ENCODE measurements at regions not wholly inside any gene's neighbourhood (a gene's known extent, or its start where the extent isn't known, plus 50 kb on each side); places are given as distances from the start of the nearest gene placed in this dataset.

DNA sequence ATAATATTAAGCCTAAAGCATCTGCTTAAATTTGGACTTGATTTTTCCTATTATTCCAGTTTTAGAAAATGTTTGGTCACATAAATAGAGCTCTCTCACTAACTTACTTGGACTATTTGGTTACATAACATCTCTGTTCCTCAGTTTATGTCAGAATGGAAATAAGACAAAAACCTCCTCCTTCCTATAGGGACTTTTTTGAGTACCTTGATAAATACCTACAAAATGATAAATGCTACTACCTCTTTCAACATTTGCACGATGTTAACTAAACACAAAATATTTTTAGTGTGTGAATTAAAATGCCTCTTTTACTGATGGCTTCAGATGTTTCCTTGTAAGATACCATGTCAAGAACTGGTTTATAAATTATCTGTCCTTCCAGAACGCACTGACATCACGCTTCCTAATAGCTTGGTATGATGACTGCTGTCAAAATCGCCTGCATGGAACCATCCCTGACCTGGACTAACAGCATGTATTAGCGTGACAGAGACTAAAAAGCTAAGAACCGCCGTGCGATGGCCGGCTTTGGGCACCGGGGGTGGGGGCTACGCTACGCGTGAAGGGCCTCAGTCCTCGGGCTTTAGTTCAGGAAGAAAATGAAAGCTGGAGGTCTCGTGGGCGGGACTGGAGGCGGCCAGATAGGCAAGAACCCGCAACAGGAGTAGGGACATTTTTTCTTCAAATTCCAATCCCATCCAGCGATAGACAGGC, 133.2 kb upstream of the BARHL2 start:
- peak; percentile 10 for ATAC-seq
- Mint-ChIP-seq H3K27ac (no peak overlapping the region), H3K4me3 (peak overlapping the region; percentile 79), H3K36me3 (no peaks in the 10 kb centered on the region), H3K9me3 (no peaks in the 10 kb centered on the region), H3K27me3 (ENCODE audit: low read depth) (peaks cover 74% of the 10 kb centered on the region), H3K4me1 (peaks cover 19% of the 10 kb centered on the region)
- DNase-seq (ENCODE audit: low spot score), result peak; percentile 38
- CTCF ChIA-PET, result interaction anchor here (0.7 to 3.1 kb wide), 19 partner anchors 9 to 316 kb away, joined by 3 to 40 read pairs (median 3); no protein-coding TSS in a partner anchor
- POLR2A ChIA-PET, result interaction anchor here (0.8 kb wide), 1 partner anchor 15 kb away, joined by 5 read pairs; no protein-coding TSS in a partner anchor
- no peak for TF ChIP-seq CREB1 (CRISPR knock-in tag; IDR thresholded peaks at IDR 0.05)
- no peak for TF ChIP-seq IRF2 (CRISPR knock-in tag; IDR thresholded peaks at IDR 0.05; ENCODE audit: borderline replicate concordance, low read depth)
- TF ChIP-seq, protein P1, sequence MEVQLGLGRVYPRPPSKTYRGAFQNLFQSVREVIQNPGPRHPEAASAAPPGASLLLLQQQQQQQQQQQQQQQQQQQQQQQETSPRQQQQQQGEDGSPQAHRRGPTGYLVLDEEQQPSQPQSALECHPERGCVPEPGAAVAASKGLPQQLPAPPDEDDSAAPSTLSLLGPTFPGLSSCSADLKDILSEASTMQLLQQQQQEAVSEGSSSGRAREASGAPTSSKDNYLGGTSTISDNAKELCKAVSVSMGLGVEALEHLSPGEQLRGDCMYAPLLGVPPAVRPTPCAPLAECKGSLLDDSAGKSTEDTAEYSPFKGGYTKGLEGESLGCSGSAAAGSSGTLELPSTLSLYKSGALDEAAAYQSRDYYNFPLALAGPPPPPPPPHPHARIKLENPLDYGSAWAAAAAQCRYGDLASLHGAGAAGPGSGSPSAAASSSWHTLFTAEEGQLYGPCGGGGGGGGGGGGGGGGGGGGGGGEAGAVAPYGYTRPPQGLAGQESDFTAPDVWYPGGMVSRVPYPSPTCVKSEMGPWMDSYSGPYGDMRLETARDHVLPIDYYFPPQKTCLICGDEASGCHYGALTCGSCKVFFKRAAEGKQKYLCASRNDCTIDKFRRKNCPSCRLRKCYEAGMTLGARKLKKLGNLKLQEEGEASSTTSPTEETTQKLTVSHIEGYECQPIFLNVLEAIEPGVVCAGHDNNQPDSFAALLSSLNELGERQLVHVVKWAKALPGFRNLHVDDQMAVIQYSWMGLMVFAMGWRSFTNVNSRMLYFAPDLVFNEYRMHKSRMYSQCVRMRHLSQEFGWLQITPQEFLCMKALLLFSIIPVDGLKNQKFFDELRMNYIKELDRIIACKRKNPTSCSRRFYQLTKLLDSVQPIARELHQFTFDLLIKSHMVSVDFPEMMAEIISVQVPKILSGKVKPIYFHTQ (CRISPR knock-in tag; IDR thresholded peaks at IDR 0.05), result no peak
- TF ChIP-seq, protein P2, sequence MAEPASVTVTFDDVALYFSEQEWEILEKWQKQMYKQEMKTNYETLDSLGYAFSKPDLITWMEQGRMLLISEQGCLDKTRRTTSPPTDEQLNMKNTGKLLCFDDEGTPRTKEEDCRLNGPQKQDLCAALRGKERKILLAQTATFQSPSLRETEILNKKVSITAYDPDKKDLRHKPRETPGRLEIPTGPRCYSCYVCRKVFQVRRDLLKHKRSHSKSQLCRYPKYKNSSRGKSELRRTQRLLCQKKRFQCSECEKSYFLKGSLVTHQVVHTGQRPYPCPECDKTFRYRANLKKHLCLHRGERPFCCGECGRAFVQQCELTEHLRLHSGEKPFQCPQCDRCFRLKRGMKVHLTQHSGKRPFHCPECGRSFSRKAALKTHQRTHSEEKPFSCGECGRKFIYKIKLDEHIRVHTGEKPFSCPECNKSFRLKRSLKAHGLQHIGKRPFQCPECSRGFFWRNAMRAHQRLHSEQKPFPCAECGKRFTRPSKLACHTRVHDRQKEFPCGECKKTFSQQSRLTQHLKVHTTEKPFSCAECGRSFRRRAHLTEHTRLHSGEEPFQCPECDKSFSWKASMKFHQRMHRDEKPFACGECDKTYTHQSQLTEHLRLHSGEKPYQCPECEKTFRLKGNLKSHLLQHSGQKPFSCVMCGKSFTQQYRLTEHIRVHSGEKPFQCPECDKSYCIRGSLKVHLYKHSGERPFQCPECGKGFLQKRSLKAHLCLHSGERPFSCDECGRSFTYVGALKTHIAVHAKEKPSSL (CRISPR knock-in tag; conservative IDR thresholded peaks at IDR 0.05), result no peak
- TF ChIP-seq, protein P3, sequence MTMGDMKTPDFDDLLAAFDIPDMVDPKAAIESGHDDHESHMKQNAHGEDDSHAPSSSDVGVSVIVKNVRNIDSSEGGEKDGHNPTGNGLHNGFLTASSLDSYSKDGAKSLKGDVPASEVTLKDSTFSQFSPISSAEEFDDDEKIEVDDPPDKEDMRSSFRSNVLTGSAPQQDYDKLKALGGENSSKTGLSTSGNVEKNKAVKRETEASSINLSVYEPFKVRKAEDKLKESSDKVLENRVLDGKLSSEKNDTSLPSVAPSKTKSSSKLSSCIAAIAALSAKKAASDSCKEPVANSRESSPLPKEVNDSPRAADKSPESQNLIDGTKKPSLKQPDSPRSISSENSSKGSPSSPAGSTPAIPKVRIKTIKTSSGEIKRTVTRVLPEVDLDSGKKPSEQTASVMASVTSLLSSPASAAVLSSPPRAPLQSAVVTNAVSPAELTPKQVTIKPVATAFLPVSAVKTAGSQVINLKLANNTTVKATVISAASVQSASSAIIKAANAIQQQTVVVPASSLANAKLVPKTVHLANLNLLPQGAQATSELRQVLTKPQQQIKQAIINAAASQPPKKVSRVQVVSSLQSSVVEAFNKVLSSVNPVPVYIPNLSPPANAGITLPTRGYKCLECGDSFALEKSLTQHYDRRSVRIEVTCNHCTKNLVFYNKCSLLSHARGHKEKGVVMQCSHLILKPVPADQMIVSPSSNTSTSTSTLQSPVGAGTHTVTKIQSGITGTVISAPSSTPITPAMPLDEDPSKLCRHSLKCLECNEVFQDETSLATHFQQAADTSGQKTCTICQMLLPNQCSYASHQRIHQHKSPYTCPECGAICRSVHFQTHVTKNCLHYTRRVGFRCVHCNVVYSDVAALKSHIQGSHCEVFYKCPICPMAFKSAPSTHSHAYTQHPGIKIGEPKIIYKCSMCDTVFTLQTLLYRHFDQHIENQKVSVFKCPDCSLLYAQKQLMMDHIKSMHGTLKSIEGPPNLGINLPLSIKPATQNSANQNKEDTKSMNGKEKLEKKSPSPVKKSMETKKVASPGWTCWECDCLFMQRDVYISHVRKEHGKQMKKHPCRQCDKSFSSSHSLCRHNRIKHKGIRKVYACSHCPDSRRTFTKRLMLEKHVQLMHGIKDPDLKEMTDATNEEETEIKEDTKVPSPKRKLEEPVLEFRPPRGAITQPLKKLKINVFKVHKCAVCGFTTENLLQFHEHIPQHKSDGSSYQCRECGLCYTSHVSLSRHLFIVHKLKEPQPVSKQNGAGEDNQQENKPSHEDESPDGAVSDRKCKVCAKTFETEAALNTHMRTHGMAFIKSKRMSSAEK (CRISPR knock-in tag; IDR thresholded peaks at IDR 0.05; ENCODE audit: borderline replicate concordance), result no peak
- TF ChIP-seq MYBL2 (CRISPR knock-in tag; IDR thresholded peaks at IDR 0.05), result no peak
- TF ChIP-seq, protein P4, sequence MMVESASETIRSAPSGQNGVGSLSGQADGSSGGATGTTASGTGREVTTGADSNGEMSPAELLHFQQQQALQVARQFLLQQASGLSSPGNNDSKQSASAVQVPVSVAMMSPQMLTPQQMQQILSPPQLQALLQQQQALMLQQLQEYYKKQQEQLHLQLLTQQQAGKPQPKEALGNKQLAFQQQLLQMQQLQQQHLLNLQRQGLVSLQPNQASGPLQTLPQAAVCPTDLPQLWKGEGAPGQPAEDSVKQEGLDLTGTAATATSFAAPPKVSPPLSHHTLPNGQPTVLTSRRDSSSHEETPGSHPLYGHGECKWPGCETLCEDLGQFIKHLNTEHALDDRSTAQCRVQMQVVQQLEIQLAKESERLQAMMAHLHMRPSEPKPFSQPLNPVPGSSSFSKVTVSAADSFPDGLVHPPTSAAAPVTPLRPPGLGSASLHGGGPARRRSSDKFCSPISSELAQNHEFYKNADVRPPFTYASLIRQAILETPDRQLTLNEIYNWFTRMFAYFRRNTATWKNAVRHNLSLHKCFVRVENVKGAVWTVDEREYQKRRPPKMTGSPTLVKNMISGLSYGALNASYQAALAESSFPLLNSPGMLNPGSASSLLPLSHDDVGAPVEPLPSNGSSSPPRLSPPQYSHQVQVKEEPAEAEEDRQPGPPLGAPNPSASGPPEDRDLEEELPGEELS (CRISPR knock-in tag; IDR thresholded peaks at IDR 0.05), result no peak
- TF ChIP-seq, protein P5, sequence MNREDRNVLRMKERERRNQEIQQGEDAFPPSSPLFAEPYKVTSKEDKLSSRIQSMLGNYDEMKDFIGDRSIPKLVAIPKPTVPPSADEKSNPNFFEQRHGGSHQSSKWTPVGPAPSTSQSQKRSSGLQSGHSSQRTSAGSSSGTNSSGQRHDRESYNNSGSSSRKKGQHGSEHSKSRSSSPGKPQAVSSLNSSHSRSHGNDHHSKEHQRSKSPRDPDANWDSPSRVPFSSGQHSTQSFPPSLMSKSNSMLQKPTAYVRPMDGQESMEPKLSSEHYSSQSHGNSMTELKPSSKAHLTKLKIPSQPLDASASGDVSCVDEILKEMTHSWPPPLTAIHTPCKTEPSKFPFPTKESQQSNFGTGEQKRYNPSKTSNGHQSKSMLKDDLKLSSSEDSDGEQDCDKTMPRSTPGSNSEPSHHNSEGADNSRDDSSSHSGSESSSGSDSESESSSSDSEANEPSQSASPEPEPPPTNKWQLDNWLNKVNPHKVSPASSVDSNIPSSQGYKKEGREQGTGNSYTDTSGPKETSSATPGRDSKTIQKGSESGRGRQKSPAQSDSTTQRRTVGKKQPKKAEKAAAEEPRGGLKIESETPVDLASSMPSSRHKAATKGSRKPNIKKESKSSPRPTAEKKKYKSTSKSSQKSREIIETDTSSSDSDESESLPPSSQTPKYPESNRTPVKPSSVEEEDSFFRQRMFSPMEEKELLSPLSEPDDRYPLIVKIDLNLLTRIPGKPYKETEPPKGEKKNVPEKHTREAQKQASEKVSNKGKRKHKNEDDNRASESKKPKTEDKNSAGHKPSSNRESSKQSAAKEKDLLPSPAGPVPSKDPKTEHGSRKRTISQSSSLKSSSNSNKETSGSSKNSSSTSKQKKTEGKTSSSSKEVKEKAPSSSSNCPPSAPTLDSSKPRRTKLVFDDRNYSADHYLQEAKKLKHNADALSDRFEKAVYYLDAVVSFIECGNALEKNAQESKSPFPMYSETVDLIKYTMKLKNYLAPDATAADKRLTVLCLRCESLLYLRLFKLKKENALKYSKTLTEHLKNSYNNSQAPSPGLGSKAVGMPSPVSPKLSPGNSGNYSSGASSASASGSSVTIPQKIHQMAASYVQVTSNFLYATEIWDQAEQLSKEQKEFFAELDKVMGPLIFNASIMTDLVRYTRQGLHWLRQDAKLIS (CRISPR knock-in tag; IDR thresholded peaks at IDR 0.05; ENCODE audit: borderline replicate concordance), result no peak
- no peak for TF ChIP-seq MLX (CRISPR knock-in tag; IDR thresholded peaks at IDR 0.05)
- no peak for TF ChIP-seq ZBTB43 (CRISPR knock-in tag; IDR thresholded peaks at IDR 0.05)
- TF ChIP-seq HMGA2 (CRISPR knock-in tag; IDR thresholded peaks at IDR 0.05), result no peak
- TF ChIP-seq ZNF263 (CRISPR knock-in tag; IDR thresholded peaks at IDR 0.05; ENCODE audit: low read depth), result no peak
- TF ChIP-seq SMAD3 (CRISPR knock-in tag; IDR thresholded peaks at IDR 0.05; ENCODE audit: borderline replicate concordance), result no peak
- TF ChIP-seq, protein P6, sequence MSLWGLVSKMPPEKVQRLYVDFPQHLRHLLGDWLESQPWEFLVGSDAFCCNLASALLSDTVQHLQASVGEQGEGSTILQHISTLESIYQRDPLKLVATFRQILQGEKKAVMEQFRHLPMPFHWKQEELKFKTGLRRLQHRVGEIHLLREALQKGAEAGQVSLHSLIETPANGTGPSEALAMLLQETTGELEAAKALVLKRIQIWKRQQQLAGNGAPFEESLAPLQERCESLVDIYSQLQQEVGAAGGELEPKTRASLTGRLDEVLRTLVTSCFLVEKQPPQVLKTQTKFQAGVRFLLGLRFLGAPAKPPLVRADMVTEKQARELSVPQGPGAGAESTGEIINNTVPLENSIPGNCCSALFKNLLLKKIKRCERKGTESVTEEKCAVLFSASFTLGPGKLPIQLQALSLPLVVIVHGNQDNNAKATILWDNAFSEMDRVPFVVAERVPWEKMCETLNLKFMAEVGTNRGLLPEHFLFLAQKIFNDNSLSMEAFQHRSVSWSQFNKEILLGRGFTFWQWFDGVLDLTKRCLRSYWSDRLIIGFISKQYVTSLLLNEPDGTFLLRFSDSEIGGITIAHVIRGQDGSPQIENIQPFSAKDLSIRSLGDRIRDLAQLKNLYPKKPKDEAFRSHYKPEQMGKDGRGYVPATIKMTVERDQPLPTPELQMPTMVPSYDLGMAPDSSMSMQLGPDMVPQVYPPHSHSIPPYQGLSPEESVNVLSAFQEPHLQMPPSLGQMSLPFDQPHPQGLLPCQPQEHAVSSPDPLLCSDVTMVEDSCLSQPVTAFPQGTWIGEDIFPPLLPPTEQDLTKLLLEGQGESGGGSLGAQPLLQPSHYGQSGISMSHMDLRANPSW (CRISPR knock-in tag; conservative IDR thresholded peaks at IDR 0.05; ENCODE audit: low read depth), result no peak
